SK-N-SH treated with all-trans-retinoic acid at 6 μM for 48 hours (cell line): ENCODE measurements at regions not wholly inside any gene's neighbourhood (a gene's known extent, or its start where the extent isn't known, plus 50 kb on each side); places are given as distances from the start of the nearest gene placed in this dataset.

ENCODE experiments used
- CSDC2 ChIP-seq: fragments of 250-450 bp; sonication (Bioruptor Pico); IDR thresholded peaks from 2 replicates; pipeline ENCODE4 v1.5.0; 2020; ENCODE audit warnings: mild to moderate bottlenecking, moderate library complexity
- GLIS3 ChIP-seq: fragments of 250-450 bp; sonication (Bioruptor Pico); IDR thresholded peaks from 2 replicates; pipeline ENCODE4 v1.5.0; 2020; ENCODE audit warnings: mild to moderate bottlenecking, moderate library complexity
- ZNF8 ChIP-seq: fragments of 450-650 bp; formaldehyde crosslinking; IDR thresholded peaks from 2 replicates; pipeline ENCODE4 v1.5.0; 2020; ENCODE audit warnings: mild to moderate bottlenecking, moderate library complexity
- TF ChIP-seq, protein P1 (sequence below): fragments of 250-450 bp; sonication (Bioruptor Pico); IDR thresholded peaks from 2 replicates; pipeline ENCODE4 v1.5.0; 2020; ENCODE audit warnings: mild to moderate bottlenecking, moderate library complexity
- TF ChIP-seq, protein P2 (sequence below): fragments of 250-450 bp; sonication (Bioruptor Pico); IDR thresholded peaks from 2 replicates; pipeline ENCODE4 v1.8.0; 2020; ENCODE audit warnings: mild to moderate bottlenecking, moderate library complexity, borderline replicate concordance

- TF ChIP-seq, protein P1, sequence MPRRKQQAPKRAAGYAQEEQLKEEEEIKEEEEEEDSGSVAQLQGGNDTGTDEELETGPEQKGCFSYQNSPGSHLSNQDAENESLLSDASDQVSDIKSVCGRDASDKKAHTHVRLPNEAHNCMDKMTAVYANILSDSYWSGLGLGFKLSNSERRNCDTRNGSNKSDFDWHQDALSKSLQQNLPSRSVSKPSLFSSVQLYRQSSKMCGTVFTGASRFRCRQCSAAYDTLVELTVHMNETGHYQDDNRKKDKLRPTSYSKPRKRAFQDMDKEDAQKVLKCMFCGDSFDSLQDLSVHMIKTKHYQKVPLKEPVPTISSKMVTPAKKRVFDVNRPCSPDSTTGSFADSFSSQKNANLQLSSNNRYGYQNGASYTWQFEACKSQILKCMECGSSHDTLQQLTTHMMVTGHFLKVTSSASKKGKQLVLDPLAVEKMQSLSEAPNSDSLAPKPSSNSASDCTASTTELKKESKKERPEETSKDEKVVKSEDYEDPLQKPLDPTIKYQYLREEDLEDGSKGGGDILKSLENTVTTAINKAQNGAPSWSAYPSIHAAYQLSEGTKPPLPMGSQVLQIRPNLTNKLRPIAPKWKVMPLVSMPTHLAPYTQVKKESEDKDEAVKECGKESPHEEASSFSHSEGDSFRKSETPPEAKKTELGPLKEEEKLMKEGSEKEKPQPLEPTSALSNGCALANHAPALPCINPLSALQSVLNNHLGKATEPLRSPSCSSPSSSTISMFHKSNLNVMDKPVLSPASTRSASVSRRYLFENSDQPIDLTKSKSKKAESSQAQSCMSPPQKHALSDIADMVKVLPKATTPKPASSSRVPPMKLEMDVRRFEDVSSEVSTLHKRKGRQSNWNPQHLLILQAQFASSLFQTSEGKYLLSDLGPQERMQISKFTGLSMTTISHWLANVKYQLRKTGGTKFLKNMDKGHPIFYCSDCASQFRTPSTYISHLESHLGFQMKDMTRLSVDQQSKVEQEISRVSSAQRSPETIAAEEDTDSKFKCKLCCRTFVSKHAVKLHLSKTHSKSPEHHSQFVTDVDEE (CRISPR knock-in tag) = no peak
- TF ChIP-seq ZNF8 (CRISPR knock-in tag) (no peak), GLIS3 (no peak), CSDC2 (CRISPR knock-in tag) (no peak)
- TF ChIP-seq, protein P2, sequence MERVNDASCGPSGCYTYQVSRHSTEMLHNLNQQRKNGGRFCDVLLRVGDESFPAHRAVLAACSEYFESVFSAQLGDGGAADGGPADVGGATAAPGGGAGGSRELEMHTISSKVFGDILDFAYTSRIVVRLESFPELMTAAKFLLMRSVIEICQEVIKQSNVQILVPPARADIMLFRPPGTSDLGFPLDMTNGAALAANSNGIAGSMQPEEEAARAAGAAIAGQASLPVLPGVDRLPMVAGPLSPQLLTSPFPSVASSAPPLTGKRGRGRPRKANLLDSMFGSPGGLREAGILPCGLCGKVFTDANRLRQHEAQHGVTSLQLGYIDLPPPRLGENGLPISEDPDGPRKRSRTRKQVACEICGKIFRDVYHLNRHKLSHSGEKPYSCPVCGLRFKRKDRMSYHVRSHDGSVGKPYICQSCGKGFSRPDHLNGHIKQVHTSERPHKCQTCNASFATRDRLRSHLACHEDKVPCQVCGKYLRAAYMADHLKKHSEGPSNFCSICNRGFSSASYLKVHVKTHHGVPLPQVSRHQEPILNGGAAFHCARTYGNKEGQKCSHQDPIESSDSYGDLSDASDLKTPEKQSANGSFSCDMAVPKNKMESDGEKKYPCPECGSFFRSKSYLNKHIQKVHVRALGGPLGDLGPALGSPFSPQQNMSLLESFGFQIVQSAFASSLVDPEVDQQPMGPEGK (CRISPR knock-in tag) = no peak
Measured at GRCh38 chr17:77006971-77007649, 133.7 kb upstream of the SEC14L1 start.
